HG03432 (cell line): ENCODE measurements at regions not wholly inside any gene's neighbourhood (a gene's known extent, or its start where the extent isn't known, plus 50 kb on each side); places are given as distances from the start of the nearest gene placed in this dataset.

Experiments
- ATAC-seq: cut with Tn5 transposase; IDR thresholded peaks from one replicate; pipeline ENCODE4 v1.9.1; 2021; ENCODE audit warnings: mild to moderate bottlenecking, moderate library complexity; ENCODE audit not compliant: unreplicated experiment

GRCh38 chr16:59941594-59941993 is 1207.5 kb upstream of the GOT2 start:
- ATAC-seq: no peak

DNA sequence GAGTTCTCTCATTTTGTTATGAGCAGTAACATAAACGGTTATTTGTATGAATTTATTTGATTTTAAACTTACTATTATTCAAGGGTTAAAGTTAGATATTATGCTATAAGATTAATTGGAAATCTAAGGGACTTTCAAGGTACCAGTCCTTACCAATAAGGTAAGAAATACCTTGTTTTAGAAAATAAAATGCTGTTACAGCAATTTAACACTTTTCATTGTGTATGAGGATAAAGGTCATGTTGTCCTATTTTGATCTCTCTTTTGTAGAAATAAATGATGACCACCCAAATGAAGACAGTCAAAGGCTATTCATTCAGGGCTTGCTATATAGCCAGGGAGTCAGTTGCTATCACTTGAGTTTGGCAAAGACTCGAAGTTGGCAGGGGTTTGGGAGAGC is 1185.9 kb upstream of the GOT2 start:
- ATAC-seq: no peak

GRCh38 chr16:59913666-59914065 is 1179.5 kb upstream of the GOT2 start:
- no peak for ATAC-seq

DNA sequence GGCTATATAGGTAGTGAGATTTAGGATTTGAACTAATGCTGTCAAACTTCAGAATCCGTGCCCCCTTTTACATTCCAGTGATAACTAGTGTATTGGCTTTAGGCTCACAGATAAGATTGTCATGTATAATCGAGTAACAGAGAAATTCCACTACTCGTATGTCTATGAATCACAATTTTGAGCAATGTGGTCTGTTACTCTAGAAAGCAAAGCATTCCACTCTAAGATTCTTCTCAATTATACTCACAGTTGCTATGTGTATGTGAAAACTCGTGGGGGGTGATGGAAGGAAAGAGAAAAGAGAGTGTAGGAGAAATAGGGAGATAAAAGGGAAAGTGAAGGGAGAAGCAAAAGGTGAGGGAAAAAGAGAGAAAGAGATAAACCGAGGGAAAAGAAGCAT is 1175.1 kb upstream of the GOT2 start:
- ATAC-seq: no peak

GRCh38 chr16:59907611-59908010 is 1173.5 kb upstream of the GOT2 start:
- ATAC-seq: no peak

DNA sequence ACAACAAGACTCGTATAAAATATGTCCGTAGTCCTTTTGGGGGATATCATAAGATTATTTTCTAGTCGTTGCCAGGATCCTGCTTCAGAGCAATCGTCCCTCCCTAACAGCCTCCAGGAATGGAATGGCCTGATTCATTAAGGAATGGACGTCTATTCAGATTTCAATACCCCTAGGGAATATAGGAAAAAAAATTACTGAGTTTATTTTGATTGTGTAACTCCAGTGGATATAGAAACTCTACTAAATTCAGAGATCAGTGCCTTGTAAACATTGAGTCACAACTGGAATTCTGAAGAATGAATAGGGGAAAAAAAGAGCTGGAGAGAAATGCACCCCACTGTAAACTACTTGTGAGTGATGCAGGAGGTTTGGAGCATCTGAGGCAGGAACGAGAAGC is 1171.5 kb upstream of the GOT2 start:
- ATAC-seq: no peak

DNA sequence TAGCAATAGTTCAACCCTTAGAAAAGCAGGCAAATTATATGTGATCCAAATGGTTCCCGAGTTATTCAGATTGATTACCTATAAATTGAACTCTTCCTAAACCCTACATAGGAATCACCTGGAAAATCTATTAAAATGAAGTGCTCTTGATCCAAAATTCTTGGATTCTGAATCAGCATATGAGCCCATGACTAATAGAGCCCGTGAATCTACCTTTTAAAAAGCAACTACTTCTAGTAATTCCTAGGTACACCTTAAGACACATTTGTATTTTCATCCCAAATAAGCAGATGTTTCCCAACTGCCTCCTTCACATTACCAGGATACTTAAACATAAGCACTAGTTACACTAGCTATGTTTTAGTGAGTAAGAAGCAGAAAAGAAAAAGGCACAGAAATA is 1171.0 kb upstream of the GOT2 start:
- no peak for ATAC-seq

DNA sequence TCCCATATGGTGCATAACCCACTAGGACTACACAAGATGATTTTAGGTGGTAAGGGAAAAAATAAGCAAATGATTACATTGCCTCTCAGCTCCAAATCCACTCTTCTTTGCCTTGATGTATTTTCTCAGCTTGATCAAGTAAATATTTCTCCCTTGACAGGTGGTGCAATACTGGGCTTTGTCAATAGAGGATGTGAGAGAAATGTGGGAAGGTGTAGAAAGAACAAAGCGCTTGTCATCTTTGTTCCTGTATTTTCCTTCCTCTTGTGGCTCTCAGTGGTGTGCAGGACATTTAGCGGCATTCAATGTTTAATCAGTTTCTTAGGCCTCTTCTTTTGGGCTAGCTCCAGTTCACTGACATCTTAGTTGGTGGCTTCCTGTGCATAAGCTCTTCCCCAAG is 1165.8 kb upstream of the GOT2 start:
- ATAC-seq: no peak

DNA sequence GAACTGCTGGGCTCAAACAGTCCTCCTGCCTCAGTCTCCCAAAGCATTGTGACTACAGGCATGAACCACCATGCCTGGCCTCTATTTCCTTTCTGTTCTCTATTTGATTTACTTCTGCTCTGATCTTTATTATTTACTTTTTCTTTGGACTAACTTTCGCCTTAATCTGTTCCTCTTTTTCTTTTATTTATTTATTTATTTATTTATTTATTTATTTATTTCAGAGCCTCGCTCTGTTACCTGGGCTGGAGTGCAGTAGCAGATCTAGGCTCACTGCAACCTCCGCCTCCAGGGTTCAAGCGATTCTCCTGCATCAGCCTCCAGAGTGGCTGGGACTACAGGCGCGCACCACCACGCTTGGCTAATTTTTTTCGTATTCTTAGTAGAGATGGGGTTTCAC is 1158.3 kb upstream of the GOT2 start:
- ATAC-seq: no peak

- ATAC-seq: no peak
Observed at GRCh38 chr16:59887856-59888255, 1153.7 kb upstream of the GOT2 start.

DNA sequence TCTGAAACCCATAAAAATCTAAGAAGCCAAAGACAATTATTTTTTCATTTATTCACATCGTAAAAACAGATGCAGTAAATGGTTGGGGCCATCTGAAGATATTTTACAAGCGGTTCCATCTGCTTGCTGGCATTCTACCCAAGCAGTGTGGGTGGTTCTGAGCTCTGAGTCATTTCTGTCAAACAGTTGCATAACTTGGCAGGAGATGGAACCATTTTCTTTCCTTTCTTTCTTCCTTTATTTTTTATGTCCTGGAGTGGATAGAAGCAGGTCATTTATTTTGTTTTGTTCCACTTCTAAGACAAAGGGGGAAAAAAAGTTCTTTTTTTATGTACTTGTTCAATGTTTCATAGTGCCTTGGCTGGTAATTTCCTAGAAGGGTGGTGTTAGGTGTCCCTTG is 1151.9 kb upstream of the GOT2 start:
- no peak for ATAC-seq

- no peak for ATAC-seq
Observed at GRCh38 chr16:59881376-59881775, 1147.3 kb upstream of the GOT2 start.

DNA sequence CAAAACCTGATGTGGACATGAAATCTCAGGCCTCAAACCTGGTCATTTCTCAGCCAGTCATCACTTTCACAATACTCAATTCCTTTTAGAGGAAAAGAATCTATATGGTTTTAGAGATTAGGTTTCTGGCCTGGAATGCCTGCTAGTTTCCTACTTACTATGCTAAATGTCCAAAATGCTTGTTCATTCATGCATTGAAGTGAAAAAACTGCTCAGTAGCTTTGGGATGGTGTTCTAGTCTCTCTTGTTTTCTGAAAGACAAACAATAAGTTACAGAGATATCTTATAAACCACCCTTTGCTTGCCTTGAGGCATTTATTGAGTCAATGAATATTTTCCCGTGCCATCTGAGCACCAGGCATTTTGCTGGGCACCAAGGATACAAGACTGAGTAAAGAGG is 1146.5 kb upstream of the GOT2 start:
- ATAC-seq: no peak

GRCh38 chr16:59878999-59879398 is 1144.9 kb upstream of the GOT2 start:
- ATAC-seq: no peak

DNA sequence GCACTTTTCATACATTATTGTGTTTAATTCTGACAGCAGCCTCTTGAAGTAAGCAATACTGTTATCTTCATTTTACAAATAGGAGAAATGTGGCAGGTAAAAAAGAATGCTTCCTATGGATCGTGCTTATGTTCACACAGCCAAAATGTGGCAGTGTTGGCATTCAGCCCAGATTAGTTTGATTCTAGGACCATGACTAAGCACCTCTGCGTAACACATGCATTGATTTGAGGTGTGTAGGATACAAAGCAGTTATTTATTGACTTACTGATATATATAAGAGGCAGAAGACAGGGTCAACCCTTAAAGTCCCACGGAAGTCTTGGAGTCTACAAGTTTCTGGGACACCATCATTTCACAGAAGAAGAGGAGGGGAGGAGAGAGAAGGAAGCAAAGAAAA is 1144.4 kb upstream of the GOT2 start:
- ATAC-seq: no peak

- no peak for ATAC-seq
Observed at GRCh38 chr16:59864981-59865666, 1131.0 kb upstream of the GOT2 start.

DNA sequence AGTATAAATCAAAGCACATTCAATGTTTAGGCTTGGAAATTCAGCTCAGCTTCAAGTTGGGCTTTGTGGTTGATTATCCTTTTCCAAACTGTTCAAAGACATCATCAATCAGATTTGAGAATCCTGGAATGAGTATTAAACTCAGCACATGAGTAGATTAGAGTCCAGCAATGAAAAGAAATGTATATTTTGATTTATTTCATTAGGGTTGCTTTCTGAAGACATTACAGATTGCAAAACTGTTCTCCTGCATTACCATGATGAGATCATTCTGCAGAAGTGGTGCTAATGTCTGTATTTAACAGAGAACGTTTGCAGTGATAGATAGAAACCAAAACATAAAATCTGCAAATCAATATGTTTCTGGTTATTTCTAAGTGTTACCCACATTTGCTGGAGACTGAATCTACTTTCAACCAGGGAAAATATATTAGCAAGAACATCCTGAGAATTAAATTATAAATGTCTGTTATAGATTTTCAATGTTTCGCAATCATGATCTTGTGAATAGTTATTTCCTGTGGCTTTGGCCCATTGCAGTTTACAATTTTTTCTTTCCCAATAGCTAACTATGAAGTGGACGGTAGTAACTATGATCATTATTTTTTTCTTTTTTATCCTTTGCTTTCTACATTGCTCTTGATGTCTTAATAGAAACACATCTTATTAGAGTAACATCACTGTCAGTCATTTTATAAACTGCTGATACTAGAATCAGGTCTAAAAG is 1125.7 kb upstream of the GOT2 start:
- no peak for ATAC-seq

DNA sequence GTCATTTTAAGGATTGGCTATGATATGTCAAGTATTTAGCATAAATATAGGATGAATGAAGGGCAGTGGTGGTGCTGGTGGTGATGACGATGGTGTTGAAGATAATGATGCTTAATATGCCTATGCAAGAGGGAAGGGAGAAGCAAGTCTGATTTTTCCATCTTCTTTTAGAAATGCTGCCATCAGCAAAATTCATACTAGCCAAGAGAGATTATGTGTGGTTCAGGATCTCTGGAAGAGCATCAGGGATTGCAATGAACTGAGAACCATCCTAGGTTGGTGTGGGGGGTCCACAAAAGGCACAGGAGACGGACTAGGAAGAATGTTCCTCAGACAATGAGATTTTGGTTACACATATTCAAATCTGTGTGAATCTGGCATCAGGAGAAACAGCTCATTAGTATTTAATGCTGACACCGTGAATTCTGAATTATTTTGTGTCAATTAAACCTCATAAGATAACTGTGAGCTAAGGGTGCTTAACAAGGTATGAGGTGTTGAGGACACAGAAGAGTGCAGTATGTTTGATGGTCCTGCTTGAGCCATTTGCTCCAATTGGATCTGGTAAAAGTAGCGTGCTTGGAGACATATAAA is 1120.8 kb upstream of the GOT2 start:
- no peak for ATAC-seq

- no peak for ATAC-seq
Observed at GRCh38 chr16:59849716-59850115, 1115.6 kb upstream of the GOT2 start.

DNA sequence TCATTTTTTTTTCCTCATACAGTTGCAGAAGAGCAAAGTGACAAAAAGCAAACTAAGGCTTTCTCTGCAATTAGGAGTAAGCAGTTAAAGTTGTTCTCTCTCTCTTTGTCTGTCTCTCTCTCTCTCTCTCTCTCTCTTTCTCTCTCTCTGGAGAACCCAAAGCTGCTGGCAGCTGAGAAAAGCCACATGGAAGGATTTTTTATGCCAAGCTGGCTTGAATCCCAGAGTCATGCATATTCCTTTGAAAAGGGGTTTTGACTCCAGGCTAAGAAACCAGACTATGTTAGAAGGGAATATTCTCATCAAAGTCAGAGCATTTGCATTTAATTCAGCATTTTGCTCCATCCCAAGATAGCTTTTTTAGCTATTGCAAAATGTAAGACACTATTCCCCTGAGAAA is 1114.2 kb upstream of the GOT2 start:
- no peak for ATAC-seq

- no peak for ATAC-seq
Observed at GRCh38 chr16:59840169-59840568, 1106.1 kb upstream of the GOT2 start.

DNA sequence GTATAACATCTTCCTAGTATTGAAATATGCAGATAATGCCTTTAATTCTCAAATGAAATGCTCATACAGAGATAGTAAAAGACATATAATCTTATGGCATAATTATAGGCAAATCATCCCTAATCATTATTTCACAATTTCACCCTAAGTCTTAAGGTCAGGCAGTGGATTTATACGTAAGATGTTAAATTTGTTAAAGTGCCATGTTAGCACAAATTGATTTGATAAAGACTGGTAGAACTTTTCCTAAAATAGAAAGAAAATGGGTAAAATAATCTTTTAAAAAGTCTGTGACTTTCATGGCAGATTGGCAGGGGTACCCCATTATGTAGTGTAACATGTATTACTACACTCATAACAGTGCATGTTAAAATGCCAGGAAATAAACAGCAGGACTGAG is 1092.7 kb upstream of the GOT2 start:
- no peak for ATAC-seq
